ENCODE measurements at regions not wholly inside any gene's neighbourhood (a gene's known extent, or its start where the extent isn't known, plus 50 kb on each side); places are given as distances from the start of the nearest gene placed in this dataset.

DNA sequence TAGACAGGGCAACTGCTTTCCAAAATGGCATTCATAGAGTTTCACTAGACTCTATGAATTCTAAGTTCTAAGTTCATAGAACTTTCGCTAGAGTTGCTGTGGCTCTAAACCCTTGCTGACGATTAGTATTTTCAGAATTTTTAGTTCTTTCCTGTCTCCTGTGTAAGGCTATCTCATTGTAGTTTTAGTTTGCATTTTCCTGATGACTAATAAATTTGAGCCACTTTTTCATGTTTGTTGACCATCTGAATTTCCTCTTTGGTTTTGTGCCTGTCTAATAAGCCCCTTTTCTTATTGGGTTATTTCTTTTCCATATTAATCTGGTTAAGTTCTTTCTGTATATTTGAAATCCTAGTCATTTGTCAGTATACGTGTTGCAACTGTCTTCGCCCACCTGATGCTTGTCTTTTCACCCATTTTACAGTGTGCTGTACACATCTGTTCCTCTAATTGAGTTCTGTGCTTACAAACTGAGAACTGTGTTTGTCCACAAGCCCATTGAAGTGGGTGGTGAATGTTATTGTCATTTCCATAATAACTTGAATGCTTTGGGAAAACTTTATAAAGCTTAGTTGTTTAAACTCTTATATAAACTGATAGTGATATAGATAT lies 177.7 kb upstream of the CDYL start:
- Histone ChIP-seq H3K79me2 (ENCODE audit: control insufficient read depth, insufficient read depth, low read length) (no peaks in the 10 kb centered on the region), H3K4me1 (replicated peaks in 1 of 2; ENCODE audit: control insufficient read depth in 2 of 2, insufficient read depth in 2 of 2, low read length in 2 of 2) (peaks cover 0 to 7% of the 10 kb centered on the region in 2 experiments; a peak in 2 of 5 replicates), H3K9me1 (ENCODE audit: control insufficient read depth, insufficient read depth, low read length) (no peaks in the 10 kb centered on the region), H4K20me1 (replicated peaks; ENCODE audit: control insufficient read depth, insufficient read depth, low read length) (no peaks in the 10 kb centered on the region), H3K4me3 (no peak overlapping the region), H3K27ac (ENCODE audit: extremely low read depth, low read depth, low read length) (no peak overlapping the region), H3K4me2 (ENCODE audit: insufficient read depth, low read length) (no peak overlapping the region), H3K9ac (ENCODE audit: insufficient read depth in 1 of 2, low read depth in 2 of 2, low read length in 2 of 2) (no peak overlapping the region), H3K9me3 (replicated peaks; ENCODE audit: control insufficient read depth, insufficient read depth, low read depth, low read length) (no peaks in the 10 kb centered on the region), H3K27me3 (ENCODE audit: control insufficient read depth in 2 of 2, insufficient read depth in 2 of 2, low read length in 2 of 2) (peaks cover 8 to 26% of the 10 kb centered on the region in 2 experiments), H3K36me3 (ENCODE audit: control insufficient read depth, insufficient read depth, low read length) (no peaks in the 10 kb centered on the region), H2AFZ (ENCODE audit: low read depth, low read length) (no peak overlapping the region)
- ChIA-PET POLR2A (no interaction called here), CTCF (ENCODE audit: low intra/inter-chr PET ratio) (no interaction called here)
- no peak for DNase-seq (ENCODE audit: extremely low read depth in 1 of 4, low spot score in 3 of 4)
- TF ChIP-seq SRSF3 (IDR thresholded peaks at IDR 0.05; ENCODE audit: insufficient read depth, low read length) (no peak), PHB2 (IDR thresholded peaks at IDR 0.05; ENCODE audit: low read depth) (no peak), GATAD2B (IDR thresholded peaks at IDR 0.05; ENCODE audit: borderline replicate concordance) (no peak), GABPB2 (CRISPR knock-in tag; conservative IDR thresholded peaks at IDR 0.05) (no peak), RBM25 (IDR thresholded peaks at IDR 0.05; ENCODE audit: low read depth, low read length, severe bottlenecking) (no peak), MEIS2 (IDR thresholded peaks at IDR 0.05; ENCODE audit: partially characterized antibody) (no peak), RB1 (IDR thresholded peaks at IDR 0.05; ENCODE audit: low read depth) (no peak), KAT2B (IDR thresholded peaks at IDR 0.05; ENCODE audit: low read depth, low read length) (no peak), MEF2D (tag; conservative IDR thresholded peaks at IDR 0.05; ENCODE audit: low read depth) (no peak), ZC3H11A (IDR thresholded peaks at IDR 0.05; ENCODE audit: low read depth, low read length) (no peak), KDM1A (IDR thresholded peaks at IDR 0.05) (no peak), HNRNPL (IDR thresholded peaks at IDR 0.05; ENCODE audit: low read depth, low read length) (no peak)
- TF ChIP-seq, protein P1, sequence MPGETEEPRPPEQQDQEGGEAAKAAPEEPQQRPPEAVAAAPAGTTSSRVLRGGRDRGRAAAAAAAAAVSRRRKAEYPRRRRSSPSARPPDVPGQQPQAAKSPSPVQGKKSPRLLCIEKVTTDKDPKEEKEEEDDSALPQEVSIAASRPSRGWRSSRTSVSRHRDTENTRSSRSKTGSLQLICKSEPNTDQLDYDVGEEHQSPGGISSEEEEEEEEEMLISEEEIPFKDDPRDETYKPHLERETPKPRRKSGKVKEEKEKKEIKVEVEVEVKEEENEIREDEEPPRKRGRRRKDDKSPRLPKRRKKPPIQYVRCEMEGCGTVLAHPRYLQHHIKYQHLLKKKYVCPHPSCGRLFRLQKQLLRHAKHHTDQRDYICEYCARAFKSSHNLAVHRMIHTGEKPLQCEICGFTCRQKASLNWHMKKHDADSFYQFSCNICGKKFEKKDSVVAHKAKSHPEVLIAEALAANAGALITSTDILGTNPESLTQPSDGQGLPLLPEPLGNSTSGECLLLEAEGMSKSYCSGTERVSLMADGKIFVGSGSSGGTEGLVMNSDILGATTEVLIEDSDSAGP (CRISPR knock-in tag; IDR thresholded peaks at IDR 0.05), result no peak
- TF ChIP-seq, protein P2, sequence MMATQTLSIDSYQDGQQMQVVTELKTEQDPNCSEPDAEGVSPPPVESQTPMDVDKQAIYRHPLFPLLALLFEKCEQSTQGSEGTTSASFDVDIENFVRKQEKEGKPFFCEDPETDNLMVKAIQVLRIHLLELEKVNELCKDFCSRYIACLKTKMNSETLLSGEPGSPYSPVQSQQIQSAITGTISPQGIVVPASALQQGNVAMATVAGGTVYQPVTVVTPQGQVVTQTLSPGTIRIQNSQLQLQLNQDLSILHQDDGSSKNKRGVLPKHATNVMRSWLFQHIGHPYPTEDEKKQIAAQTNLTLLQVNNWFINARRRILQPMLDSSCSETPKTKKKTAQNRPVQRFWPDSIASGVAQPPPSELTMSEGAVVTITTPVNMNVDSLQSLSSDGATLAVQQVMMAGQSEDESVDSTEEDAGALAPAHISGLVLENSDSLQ (IDR thresholded peaks at IDR 0.05), result no peak
- TF ChIP-seq, protein P3, sequence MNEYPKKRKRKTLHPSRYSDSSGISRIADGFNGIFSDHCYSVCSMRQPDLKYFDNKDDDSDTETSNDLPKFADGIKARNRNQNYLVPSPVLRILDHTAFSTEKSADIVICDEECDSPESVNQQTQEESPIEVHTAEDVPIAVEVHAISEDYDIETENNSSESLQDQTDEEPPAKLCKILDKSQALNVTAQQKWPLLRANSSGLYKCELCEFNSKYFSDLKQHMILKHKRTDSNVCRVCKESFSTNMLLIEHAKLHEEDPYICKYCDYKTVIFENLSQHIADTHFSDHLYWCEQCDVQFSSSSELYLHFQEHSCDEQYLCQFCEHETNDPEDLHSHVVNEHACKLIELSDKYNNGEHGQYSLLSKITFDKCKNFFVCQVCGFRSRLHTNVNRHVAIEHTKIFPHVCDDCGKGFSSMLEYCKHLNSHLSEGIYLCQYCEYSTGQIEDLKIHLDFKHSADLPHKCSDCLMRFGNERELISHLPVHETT (CRISPR knock-in tag; conservative IDR thresholded peaks at IDR 0.05 in 1 of 2, IDR thresholded peaks at IDR 0.05 in 1 of 2), result no peak
- TF ChIP-seq, protein P4, sequence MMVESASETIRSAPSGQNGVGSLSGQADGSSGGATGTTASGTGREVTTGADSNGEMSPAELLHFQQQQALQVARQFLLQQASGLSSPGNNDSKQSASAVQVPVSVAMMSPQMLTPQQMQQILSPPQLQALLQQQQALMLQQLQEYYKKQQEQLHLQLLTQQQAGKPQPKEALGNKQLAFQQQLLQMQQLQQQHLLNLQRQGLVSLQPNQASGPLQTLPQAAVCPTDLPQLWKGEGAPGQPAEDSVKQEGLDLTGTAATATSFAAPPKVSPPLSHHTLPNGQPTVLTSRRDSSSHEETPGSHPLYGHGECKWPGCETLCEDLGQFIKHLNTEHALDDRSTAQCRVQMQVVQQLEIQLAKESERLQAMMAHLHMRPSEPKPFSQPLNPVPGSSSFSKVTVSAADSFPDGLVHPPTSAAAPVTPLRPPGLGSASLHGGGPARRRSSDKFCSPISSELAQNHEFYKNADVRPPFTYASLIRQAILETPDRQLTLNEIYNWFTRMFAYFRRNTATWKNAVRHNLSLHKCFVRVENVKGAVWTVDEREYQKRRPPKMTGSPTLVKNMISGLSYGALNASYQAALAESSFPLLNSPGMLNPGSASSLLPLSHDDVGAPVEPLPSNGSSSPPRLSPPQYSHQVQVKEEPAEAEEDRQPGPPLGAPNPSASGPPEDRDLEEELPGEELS (CRISPR knock-in tag; IDR thresholded peaks at IDR 0.05; ENCODE audit: borderline replicate concordance), result no peak
- WGBS (ENCODE audit: insufficient coverage, low coverage, missing lambda C conversion rate), result 6% methylated on average over 4 of the region's 4 CpGs
- BruUV-seq (replicated peaks), result no TSS peak
- intact Hi-C loops (cut with micrococcal nuclease) (no loop called here), in situ Hi-C loops (cut with MboI) (no loop called here)
- ATAC-seq, result no peak
- FAIRE-seq, result no peak

Data from K562 (cell line).